ENCODE measurements at regions not wholly inside any gene's neighbourhood (a gene's known extent, or its start where the extent isn't known, plus 50 kb on each side); places are given as distances from the start of the nearest gene placed in this dataset.

DNA sequence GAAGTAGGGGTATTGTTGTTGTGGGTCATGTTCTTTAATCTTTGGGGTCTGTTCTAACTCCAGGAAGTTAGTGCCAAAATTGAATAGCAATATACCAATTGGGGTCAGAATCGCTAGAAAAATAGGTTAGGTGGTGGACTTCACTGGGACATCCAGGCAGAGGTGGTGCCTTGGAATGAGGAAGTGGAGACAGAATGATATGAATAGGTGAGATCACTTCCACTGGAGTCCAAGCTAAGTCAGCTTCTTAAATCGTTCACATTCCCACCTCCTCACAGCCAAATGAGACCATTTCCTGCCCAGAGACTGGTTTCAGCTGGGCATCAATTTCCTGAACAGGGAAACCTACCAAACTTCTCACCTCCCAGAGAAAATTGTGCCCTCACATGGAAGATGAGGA lies 137.8 kb upstream of the RAB4A start:
- Histone ChIP-seq H3K79me2 (ENCODE audit: insufficient read depth, low read length) (no peaks in the 10 kb centered on the region), H3K4me2 (ENCODE audit: low read depth, low read length) (no peak overlapping the region), H4K20me1 (ENCODE audit: insufficient read depth, low read length) (no peaks in the 10 kb centered on the region), H3K9ac (ENCODE audit: insufficient read depth, low read depth, low read length) (no peak overlapping the region; the same call in none of the 2 replicates), H2AFZ (ENCODE audit: low read length) (no peak overlapping the region), H3K4me1 (ENCODE audit: insufficient read depth, low read length) (peaks cover 66% of the 10 kb centered on the region), H3K36me3 (replicated peaks in 1 of 2; ENCODE audit: control insufficient read depth in 1 of 2, insufficient read depth in 2 of 2, low read length in 2 of 2) (no peaks in the 10 kb centered on the region), H3K9me3 (ENCODE audit: low read length) (peaks cover 24% of the 10 kb centered on the region), H3K27me3 (ENCODE audit: control insufficient read depth in 1 of 2, insufficient read depth in 2 of 2, low read length in 2 of 2) (no peaks in the 10 kb centered on the region), H3K4me3 (replicated peaks in 1 of 3; ENCODE audit: insufficient read depth in 1 of 3, low read depth in 2 of 3, low read length in 3 of 3) (no peak overlapping the region), H3K27ac (ENCODE audit: extremely low read length, insufficient read depth, low read length) (peak overlapping the region; percentile 100)
- 89% methylated on average over 2 of the region's 2 CpGs for WGBS (ENCODE audit: low lambda C conversion rate)
- intact Hi-C loops (cut with micrococcal nuclease; ENCODE audit: unreplicated experiment): loop anchor here (10.0 kb wide), 1 partner anchor 298 kb away; no protein-coding TSS in a partner anchor
- ChIA-PET POLR2A (interaction anchor here (4.4 to 4.8 kb wide), 2 partner anchors 14 to 89 kb away, joined by 34 to 56 read pairs; no protein-coding TSS in a partner anchor), CTCF (ENCODE audit: low intra/inter-chr PET ratio, low total read pairs) (no interaction called here)
- ATAC-seq: no peak
- no TSS peak for BruUV-seq (replicated peaks)
- in situ Hi-C loops (cut with HindIII; ENCODE audit: extremely low pct_ligation_motif_present, low pct_unique_long_range_greater_than_20kb): no loop called here
- no peak for TF ChIP-seq HOXA9 (CRISPR knock-in tag; IDR thresholded peaks at IDR 0.05; ENCODE audit: borderline replicate concordance)
- TF ChIP-seq ZNF256 (CRISPR knock-in tag; conservative IDR thresholded peaks at IDR 0.05): no peak
- TF ChIP-seq ELF1 (CRISPR knock-in tag; IDR thresholded peaks at IDR 0.05): 0 out of 2 replicates have a peak, but pooled peaks have one; percentile 19
- peak; percentile 71 for TF ChIP-seq TEAD3 (CRISPR knock-in tag; optimal IDR thresholded peaks at IDR 0.05; ENCODE audit: borderline replicate concordance)
- 0 out of 2 replicates have a peak, but pooled peaks have one; percentile 15 for TF ChIP-seq ELF3 (CRISPR knock-in tag; IDR thresholded peaks at IDR 0.05)
- FAIRE-seq: no peak
- no peak for DNase-seq (ENCODE audit: low spot score)

DNA sequence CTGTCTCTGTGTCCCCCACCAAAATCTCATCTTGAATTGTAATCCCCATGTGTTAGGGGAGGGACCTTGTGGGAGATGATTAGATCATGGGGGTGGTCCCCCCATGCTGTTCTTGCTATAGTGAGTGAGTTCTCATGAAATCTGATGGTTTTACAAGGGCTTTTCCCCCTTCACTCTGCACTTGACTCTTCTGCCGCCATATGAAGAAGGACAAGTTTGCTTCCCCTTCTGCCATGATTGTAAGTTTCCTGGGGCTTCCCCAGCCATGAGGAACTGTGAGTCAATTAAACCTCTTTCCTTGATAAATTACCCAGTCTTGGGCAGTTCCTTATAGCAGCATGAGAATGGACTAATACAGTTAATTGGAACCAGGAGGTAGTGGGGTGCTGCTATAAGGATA lies 137.1 kb upstream of the RAB4A start:
- Histone ChIP-seq H3K9me3 (ENCODE audit: low read length) (peaks cover 24% of the 10 kb centered on the region), H3K79me2 (ENCODE audit: insufficient read depth, low read length) (no peaks in the 10 kb centered on the region), H3K36me3 (replicated peaks in 1 of 2; ENCODE audit: control insufficient read depth in 1 of 2, insufficient read depth in 2 of 2, low read length in 2 of 2) (no peaks in the 10 kb centered on the region), H3K4me3 (replicated peaks in 1 of 3; ENCODE audit: insufficient read depth in 1 of 3, low read depth in 2 of 3, low read length in 3 of 3) (no peak overlapping the region), H4K20me1 (ENCODE audit: insufficient read depth, low read length) (no peaks in the 10 kb centered on the region), H3K4me1 (ENCODE audit: insufficient read depth, low read length) (peaks cover 63% of the 10 kb centered on the region), H3K27ac (ENCODE audit: extremely low read length, insufficient read depth, low read length) (no peak overlapping the region), H2AFZ (ENCODE audit: low read length) (no peak overlapping the region), H3K27me3 (ENCODE audit: control insufficient read depth in 1 of 2, insufficient read depth in 2 of 2, low read length in 2 of 2) (no peaks in the 10 kb centered on the region), H3K4me2 (ENCODE audit: low read depth, low read length) (no peak overlapping the region), H3K9ac (ENCODE audit: insufficient read depth, low read depth, low read length) (no peak overlapping the region)
- POLR2A ChIA-PET: interaction anchor here (4.4 to 4.8 kb wide), 2 partner anchors 14 to 88 kb away, joined by 34 to 56 read pairs; no protein-coding TSS in a partner anchor
- TF ChIP-seq ZNF605 (CRISPR knock-in tag; IDR thresholded peaks at IDR 0.05): 0 out of 2 replicates have a peak, but pooled peaks have one; percentile 21
- no peak for TF ChIP-seq HNRNPK (IDR thresholded peaks at IDR 0.05; ENCODE audit: low read depth, low read length, poor library complexity, severe bottlenecking)
- BruUV-seq (replicated peaks): no TSS peak
- no peak for ATAC-seq
- WGBS (ENCODE audit: low lambda C conversion rate): 100% methylated on average over 1 of the region's 1 CpG
- DNase-seq (ENCODE audit: low spot score): no peak
- intact Hi-C loops (cut with micrococcal nuclease; ENCODE audit: unreplicated experiment) (loop anchor here (10.0 kb wide), 1 partner anchor 299 kb away; no protein-coding TSS in a partner anchor), in situ Hi-C loops (cut with HindIII; ENCODE audit: extremely low pct_ligation_motif_present, low pct_unique_long_range_greater_than_20kb) (no loop called here)
- FAIRE-seq: no peak
- CTCF ChIA-PET (ENCODE audit: low intra/inter-chr PET ratio, low total read pairs): no interaction called here

All from HepG2 (cell line).